ENCODE measurements at regions not wholly inside any gene's neighbourhood (a gene's known extent, or its start where the extent isn't known, plus 50 kb on each side); places are given as distances from the start of the nearest gene placed in this dataset.
A peak's percentile ranks its signal among the peaks of the same experiment; 100 is the strongest.

- DNase-seq (ENCODE audit: low read depth in 2 of 2): no peak
Observed at GRCh38 chr3:107428051-107428858, 51.0 kb downstream of the CCDC54 start.

- DNase-seq (ENCODE audit: low read depth in 2 of 2): peak; percentile 47 to 52
Observed at GRCh38 chr3:107429320-107430181, 52.3 kb downstream of the CCDC54 start.

- DNase-seq (ENCODE audit: low read depth in 2 of 2): no peak
Observed at GRCh38 chr3:107430214-107430995, 53.2 kb downstream of the CCDC54 start.

- DNase-seq (ENCODE audit: low read depth in 2 of 2): no peak
Observed at GRCh38 chr3:107430996-107431245, 53.7 kb downstream of the CCDC54 start.

GRCh38 chr3:107431246-107432012 is 54.2 kb downstream of the CCDC54 start:
- DNase-seq (ENCODE audit: low read depth in 2 of 2): peak in 1 of 2 experiments; percentile 23

- DNase-seq (ENCODE audit: low read depth in 2 of 2): no peak
Observed at GRCh38 chr3:107432013-107432515, 54.8 kb downstream of the CCDC54 start.

GRCh38 chr3:107432646-107433045 is 55.4 kb downstream of the CCDC54 start:
- no peak for DNase-seq (ENCODE audit: low read depth in 2 of 2)

GRCh38 chr3:107436029-107436428 is 58.8 kb downstream of the CCDC54 start:
- no peak for DNase-seq (ENCODE audit: low read depth in 2 of 2)

GRCh38 chr3:107438671-107439070 is 61.4 kb downstream of the CCDC54 start:
- DNase-seq (ENCODE audit: low read depth in 2 of 2): no peak

- DNase-seq (ENCODE audit: low read depth in 2 of 2): no peak
Observed at GRCh38 chr3:107441617-107442016, 64.4 kb downstream of the CCDC54 start.

GRCh38 chr3:107443461-107443860 is 66.2 kb downstream of the CCDC54 start:
- no peak for DNase-seq (ENCODE audit: low read depth in 2 of 2)

GRCh38 chr3:107446706-107447105 is 69.5 kb downstream of the CCDC54 start:
- DNase-seq (ENCODE audit: low read depth in 2 of 2): no peak

GRCh38 chr3:107450254-107450893 is 72.4 kb upstream of the BBX start:
- no peak for DNase-seq (ENCODE audit: low read depth in 2 of 2)

- DNase-seq (ENCODE audit: low read depth in 2 of 2): no peak
Observed at GRCh38 chr3:107452436-107452835, 70.3 kb upstream of the BBX start.

- no peak for DNase-seq (ENCODE audit: low read depth in 2 of 2)
Observed at GRCh38 chr3:107453504-107453903, 69.3 kb upstream of the BBX start.

GRCh38 chr3:107455621-107456020 is 67.1 kb upstream of the BBX start:
- DNase-seq (ENCODE audit: low read depth in 2 of 2): no peak

- no peak for DNase-seq (ENCODE audit: low read depth in 2 of 2)
Observed at GRCh38 chr3:107456501-107456900, 66.3 kb upstream of the BBX start.

GRCh38 chr3:107458871-107459270 is 63.9 kb upstream of the BBX start:
- no peak for DNase-seq (ENCODE audit: low read depth in 2 of 2)

- DNase-seq (ENCODE audit: low read depth in 2 of 2): no peak
Observed at GRCh38 chr3:107461721-107462120, 61.0 kb upstream of the BBX start.

GRCh38 chr3:107464037-107464436 is 58.7 kb upstream of the BBX start:
- DNase-seq (ENCODE audit: low read depth in 2 of 2): no peak

GRCh38 chr3:107465064-107465631 is 57.6 kb upstream of the BBX start:
- no peak for DNase-seq (ENCODE audit: low read depth in 2 of 2)
